ENCODE measurements at regions not wholly inside any gene's neighbourhood (a gene's known extent, or its start where the extent isn't known, plus 50 kb on each side); places are given as distances from the start of the nearest gene placed in this dataset.

DNA sequence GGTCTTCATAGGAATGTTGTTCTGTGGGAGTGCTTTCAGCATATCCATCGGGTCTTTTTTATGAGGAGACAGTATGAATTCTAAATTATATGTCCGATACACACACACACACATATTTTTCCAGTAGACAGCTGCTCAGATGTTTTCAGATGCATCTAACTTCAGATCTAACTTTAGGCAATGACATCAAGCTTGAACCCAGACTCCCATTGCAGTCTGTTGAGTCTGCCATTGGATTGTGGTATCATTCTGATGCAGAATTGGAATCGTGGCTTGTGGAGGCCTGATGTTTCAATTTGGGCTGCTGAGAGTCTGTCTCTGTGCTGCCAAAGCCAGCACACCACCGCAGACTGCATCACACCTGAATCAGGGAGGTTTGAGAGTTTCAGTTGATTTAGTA is 376.4 kb downstream of the OSTF1 start:
- no peak for ATAC-seq
- TF ChIP-seq RARB (CRISPR knock-in tag; IDR thresholded peaks at IDR 0.05), result no peak

DNA sequence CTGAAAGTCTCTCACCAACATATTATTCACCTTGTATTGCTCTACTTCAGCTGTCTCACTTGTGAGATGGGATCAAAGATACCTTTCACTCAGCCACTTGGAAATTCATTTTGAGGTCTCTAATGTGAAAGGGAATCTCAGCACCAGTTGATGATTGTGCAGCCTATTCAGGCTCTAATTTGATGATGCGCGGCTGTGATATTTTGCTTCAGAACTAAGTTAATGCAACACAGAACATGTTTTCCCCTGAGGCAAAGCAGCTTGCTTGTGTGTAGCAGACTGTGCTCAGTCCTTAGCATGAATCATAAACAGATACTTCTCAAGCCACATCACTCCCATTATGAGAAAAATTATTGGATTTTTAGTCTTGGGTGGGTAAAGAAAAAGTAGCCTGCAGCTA is 378.8 kb downstream of the OSTF1 start:
- no peak for ATAC-seq
- no peak for TF ChIP-seq ZNF8 (CRISPR knock-in tag; IDR thresholded peaks at IDR 0.05)
- TF ChIP-seq RARB (CRISPR knock-in tag; IDR thresholded peaks at IDR 0.05), result no peak
- TF ChIP-seq, protein P1, sequence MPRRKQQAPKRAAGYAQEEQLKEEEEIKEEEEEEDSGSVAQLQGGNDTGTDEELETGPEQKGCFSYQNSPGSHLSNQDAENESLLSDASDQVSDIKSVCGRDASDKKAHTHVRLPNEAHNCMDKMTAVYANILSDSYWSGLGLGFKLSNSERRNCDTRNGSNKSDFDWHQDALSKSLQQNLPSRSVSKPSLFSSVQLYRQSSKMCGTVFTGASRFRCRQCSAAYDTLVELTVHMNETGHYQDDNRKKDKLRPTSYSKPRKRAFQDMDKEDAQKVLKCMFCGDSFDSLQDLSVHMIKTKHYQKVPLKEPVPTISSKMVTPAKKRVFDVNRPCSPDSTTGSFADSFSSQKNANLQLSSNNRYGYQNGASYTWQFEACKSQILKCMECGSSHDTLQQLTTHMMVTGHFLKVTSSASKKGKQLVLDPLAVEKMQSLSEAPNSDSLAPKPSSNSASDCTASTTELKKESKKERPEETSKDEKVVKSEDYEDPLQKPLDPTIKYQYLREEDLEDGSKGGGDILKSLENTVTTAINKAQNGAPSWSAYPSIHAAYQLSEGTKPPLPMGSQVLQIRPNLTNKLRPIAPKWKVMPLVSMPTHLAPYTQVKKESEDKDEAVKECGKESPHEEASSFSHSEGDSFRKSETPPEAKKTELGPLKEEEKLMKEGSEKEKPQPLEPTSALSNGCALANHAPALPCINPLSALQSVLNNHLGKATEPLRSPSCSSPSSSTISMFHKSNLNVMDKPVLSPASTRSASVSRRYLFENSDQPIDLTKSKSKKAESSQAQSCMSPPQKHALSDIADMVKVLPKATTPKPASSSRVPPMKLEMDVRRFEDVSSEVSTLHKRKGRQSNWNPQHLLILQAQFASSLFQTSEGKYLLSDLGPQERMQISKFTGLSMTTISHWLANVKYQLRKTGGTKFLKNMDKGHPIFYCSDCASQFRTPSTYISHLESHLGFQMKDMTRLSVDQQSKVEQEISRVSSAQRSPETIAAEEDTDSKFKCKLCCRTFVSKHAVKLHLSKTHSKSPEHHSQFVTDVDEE (CRISPR knock-in tag; IDR thresholded peaks at IDR 0.05), result no peak
- no peak for TF ChIP-seq SNAI2 (CRISPR knock-in tag; IDR thresholded peaks at IDR 0.05)
- TF ChIP-seq, protein P2, sequence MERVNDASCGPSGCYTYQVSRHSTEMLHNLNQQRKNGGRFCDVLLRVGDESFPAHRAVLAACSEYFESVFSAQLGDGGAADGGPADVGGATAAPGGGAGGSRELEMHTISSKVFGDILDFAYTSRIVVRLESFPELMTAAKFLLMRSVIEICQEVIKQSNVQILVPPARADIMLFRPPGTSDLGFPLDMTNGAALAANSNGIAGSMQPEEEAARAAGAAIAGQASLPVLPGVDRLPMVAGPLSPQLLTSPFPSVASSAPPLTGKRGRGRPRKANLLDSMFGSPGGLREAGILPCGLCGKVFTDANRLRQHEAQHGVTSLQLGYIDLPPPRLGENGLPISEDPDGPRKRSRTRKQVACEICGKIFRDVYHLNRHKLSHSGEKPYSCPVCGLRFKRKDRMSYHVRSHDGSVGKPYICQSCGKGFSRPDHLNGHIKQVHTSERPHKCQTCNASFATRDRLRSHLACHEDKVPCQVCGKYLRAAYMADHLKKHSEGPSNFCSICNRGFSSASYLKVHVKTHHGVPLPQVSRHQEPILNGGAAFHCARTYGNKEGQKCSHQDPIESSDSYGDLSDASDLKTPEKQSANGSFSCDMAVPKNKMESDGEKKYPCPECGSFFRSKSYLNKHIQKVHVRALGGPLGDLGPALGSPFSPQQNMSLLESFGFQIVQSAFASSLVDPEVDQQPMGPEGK (CRISPR knock-in tag; IDR thresholded peaks at IDR 0.05; ENCODE audit: borderline replicate concordance), result no peak
- no peak for TF ChIP-seq TOX (CRISPR knock-in tag; IDR thresholded peaks at IDR 0.05; ENCODE audit: borderline replicate concordance)
- TF ChIP-seq ESRRG (CRISPR knock-in tag; IDR thresholded peaks at IDR 0.05), result no peak
- no peak; the same call in 1 of the 2 replicates for TF ChIP-seq TCF4 (CRISPR knock-in tag; IDR thresholded peaks at IDR 0.05; ENCODE audit: borderline replicate concordance)
- no peak for TF ChIP-seq OSR1 (CRISPR knock-in tag; IDR thresholded peaks at IDR 0.05)

DNA sequence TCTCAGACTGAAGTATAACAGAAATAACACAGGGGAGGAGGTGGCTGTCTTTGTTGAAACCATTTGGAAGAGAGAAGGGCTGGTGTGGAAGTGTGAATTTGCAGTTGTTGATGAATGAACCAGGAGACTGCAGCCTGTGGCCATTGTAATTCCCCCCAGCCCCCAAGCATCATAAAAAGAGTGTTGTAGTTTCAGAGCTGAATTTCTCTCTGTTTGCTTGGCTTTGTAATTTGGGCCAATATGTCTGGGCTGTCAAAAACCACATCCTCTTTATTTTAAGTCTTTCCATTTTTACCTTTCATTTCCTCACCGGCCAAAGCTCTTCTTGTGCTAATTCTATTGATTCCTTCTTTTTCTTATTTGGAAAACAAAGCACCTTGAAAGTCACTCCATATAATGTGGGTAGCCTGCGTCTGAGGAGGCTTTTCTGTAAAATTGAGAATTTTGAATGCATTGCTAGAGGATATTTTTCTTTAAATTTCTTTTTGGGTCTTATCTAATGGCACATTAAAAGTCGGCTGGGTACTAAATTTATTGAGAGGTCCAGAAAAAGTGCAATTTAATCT is 383.3 kb downstream of the OSTF1 start:
- ATAC-seq, result no peak

DNA sequence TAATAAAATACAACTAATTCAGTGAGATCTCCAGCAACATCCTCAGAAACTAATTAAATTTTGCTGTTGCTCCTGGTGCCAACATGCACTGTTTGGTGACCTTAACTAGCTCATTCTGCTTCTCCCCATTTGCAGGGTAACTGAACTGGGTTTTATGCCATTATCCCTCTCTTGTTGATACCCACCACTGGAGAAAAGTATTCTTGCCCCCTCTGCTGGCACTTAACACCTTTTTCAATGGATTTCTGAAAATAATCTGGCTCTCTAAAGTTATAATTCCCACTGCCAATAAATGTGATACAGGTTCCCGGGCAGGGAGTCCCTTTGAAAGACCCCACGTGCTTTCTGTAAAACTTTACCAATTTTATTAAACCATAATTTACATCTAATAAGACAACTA is 394.3 kb downstream of the OSTF1 start:
- ATAC-seq, result no peak
- TF ChIP-seq ARNTL (CRISPR knock-in tag; IDR thresholded peaks at IDR 0.05; ENCODE audit: borderline replicate concordance, low read depth), result no peak
- TF ChIP-seq, protein P3, sequence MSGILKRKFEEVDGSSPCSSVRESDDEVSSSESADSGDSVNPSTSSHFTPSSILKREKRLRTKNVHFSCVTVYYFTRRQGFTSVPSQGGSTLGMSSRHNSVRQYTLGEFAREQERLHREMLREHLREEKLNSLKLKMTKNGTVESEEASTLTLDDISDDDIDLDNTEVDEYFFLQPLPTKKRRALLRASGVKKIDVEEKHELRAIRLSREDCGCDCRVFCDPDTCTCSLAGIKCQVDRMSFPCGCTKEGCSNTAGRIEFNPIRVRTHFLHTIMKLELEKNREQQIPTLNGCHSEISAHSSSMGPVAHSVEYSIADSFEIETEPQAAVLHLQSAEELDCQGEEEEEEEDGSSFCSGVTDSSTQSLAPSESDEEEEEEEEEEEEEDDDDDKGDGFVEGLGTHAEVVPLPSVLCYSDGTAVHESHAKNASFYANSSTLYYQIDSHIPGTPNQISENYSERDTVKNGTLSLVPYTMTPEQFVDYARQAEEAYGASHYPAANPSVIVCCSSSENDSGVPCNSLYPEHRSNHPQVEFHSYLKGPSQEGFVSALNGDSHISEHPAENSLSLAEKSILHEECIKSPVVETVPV (CRISPR knock-in tag; IDR thresholded peaks at IDR 0.05), result no peak
- no peak for TF ChIP-seq ZC3H10 (CRISPR knock-in tag; IDR thresholded peaks at IDR 0.05)
- TF ChIP-seq ZFP30 (CRISPR knock-in tag; IDR thresholded peaks at IDR 0.05), result no peak
- TF ChIP-seq ESRRG (CRISPR knock-in tag; IDR thresholded peaks at IDR 0.05), result no peak
- TF ChIP-seq, protein P4, sequence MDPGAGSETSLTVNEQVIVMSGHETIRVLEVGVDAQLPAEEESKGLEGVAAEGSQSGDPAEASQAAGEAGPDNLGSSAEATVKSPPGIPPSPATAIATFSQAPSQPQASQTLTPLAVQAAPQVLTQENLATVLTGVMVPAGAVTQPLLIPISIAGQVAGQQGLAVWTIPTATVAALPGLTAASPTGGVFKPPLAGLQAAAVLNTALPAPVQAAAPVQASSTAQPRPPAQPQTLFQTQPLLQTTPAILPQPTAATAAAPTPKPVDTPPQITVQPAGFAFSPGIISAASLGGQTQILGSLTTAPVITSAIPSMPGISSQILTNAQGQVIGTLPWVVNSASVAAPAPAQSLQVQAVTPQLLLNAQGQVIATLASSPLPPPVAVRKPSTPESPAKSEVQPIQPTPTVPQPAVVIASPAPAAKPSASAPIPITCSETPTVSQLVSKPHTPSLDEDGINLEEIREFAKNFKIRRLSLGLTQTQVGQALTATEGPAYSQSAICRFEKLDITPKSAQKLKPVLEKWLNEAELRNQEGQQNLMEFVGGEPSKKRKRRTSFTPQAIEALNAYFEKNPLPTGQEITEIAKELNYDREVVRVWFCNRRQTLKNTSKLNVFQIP (CRISPR knock-in tag; IDR thresholded peaks at IDR 0.05; ENCODE audit: borderline replicate concordance, low read depth), result no peak
- TF ChIP-seq ZNF70 (CRISPR knock-in tag; IDR thresholded peaks at IDR 0.05), result no peak
- no peak for TF ChIP-seq SNAI2 (CRISPR knock-in tag; IDR thresholded peaks at IDR 0.05)
- no peak for TF ChIP-seq OSR1 (CRISPR knock-in tag; IDR thresholded peaks at IDR 0.05)
- TF ChIP-seq CSDC2 (CRISPR knock-in tag; IDR thresholded peaks at IDR 0.05), result no peak
- TF ChIP-seq, protein P2 (CRISPR knock-in tag; IDR thresholded peaks at IDR 0.05; ENCODE audit: borderline replicate concordance), result no peak

More for the DNA sequence above, 383.3 kb downstream of the OSTF1 start:
- TF ChIP-seq TOX (CRISPR knock-in tag; IDR thresholded peaks at IDR 0.05; ENCODE audit: borderline replicate concordance) (no peak), ZNF70 (CRISPR knock-in tag; IDR thresholded peaks at IDR 0.05) (no peak), ZFP30 (CRISPR knock-in tag; IDR thresholded peaks at IDR 0.05) (no peak), ZNF565 (CRISPR knock-in tag; conservative IDR thresholded peaks at IDR 0.05; ENCODE audit: low read depth) (no peak), BACH2 (CRISPR knock-in tag; IDR thresholded peaks at IDR 0.05; ENCODE audit: borderline replicate concordance) (no peak), ARNTL (CRISPR knock-in tag; IDR thresholded peaks at IDR 0.05; ENCODE audit: borderline replicate concordance, low read depth) (no peak), ZFP3 (CRISPR knock-in tag; IDR thresholded peaks at IDR 0.05) (no peak)
- TF ChIP-seq, protein P4 (CRISPR knock-in tag; IDR thresholded peaks at IDR 0.05; ENCODE audit: borderline replicate concordance, low read depth), result no peak
- TF ChIP-seq, protein P1 (CRISPR knock-in tag; IDR thresholded peaks at IDR 0.05), result no peak

All from SK-N-SH treated with all-trans-retinoic acid at 6 μM for 48 hours (cell line).